NCI-H1694 treated with DMSO at 0.1 percent for 48 hours (cell line): ENCODE measurements at regions not wholly inside any gene's neighbourhood (a gene's known extent, or its start where the extent isn't known, plus 50 kb on each side); places are given as distances from the start of the nearest gene placed in this dataset.
"Not testable (repeated sequence)": the region's sequence is repeated elsewhere in the genome, so short reads cannot be mapped to it uniquely, and the experiment has no call there.

Experiments used
- DNase-seq: peaks from one replicate; lab custom pipeline; 2025; lab: John Stamatoyannopoulos, UW

DNA sequence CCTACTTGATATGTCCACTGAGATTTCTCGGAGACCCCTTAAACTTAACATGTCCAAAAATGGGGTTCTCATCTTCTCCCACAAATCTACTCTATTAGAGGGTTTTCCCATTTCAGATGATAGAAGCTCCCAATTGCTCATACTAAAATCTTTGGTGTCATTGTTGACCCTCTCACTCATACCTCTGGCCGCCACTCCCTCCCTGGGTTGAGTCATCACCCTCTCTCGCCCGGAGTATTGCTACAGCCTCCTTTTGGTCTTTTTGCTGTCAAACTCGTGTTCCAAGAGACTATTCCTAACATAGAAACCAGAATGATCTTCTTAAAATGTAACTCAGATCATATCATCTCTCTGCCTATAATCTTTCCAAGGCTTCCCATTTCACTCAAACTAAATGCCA is 91.0 kb upstream of the GNAQ start:
- DNase-seq, result no peak

DNA sequence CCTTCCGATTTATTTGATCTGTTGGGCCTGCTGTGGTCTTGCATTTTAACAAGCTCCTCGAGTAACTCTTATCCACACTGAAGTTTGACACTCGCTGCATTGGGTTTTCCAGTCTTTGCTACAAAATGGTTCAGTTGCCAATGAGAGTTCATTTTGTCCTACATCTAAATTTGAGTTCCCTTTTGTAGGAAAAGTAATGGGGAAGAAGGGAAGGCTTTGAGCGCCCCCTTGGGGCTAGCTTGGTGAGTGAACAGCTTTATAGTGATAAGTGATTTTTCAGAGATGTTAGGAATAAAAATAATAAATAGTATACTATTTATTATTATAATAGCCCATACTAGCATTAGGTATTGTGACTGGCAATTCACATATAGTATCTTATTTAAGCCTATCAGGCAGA is 89.9 kb upstream of the GNAQ start:
- DNase-seq, result peak; percentile 69

DNA sequence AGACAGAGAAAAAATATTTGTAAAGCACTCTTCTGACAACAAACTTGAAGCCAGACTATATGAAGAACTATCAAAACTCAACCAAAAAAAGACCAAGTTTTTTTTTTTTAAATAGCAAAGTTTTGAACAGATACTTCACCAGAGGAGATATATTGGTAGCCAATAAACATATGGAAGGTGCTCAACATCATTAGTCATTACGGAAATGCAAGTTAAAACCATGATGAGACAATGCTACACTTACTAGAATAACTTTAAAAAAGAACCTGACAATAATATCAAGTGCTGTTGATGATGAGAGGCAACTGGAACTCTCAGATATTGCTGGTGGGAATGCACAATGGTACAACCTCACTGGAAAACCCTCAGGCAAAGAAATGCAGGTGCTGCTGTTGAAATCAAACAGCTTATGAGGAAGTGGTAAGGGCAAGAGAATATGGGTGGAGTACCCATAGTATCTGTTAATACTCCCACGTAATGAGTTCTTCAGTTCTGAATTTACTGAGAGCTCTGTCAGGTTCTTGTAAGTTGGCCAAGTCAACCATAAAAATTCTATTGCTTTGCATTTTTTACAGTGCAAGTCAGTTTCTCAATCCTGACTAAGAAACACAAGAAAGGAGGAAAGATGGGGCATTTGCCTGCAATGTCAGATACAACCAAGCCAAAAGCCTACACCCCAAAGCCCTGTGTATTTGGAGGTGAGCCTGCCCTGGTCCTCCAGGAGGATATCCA is 87.3 kb upstream of the GNAQ start:
- no peak for DNase-seq

DNA sequence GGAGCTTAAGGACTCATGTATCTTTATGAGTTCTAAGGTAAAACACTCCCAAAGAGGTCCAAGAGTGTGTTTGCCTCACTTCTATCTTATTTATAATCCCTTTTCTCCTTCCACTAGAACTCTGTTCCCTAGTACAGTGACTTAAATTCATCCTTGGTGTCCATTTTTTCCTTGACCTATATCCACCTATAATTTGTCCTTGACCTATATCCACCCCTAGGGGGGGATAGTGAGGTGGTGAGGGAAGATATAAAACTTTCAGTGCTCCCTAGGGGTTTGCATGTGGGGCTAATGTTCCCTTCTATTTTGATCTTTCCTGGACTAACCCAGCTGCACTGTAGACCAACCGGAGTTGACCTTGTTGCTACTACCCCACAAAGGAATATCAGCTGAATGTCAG is 83.5 kb upstream of the GNAQ start:
- DNase-seq, result no peak

DNA sequence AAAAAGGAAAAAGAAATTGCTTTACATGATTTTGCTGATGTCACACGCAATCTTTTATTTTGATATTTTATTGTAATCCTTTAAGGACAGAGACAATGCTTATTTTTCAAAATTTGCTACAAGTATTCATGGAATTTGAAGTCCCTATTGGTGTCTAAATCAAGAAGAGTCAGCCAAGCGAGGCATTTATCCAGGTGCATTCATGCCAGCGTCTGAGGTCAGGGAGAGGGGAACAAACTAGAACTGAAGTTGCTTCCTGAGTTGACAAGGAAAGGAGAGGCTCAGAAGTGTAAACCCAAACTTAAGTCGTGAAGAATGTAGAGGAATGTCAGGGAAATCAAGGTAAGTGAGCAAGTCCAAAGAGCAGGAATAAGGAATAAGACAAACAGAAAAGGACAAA is 83.0 kb upstream of the GNAQ start:
- DNase-seq, result no peak

DNA sequence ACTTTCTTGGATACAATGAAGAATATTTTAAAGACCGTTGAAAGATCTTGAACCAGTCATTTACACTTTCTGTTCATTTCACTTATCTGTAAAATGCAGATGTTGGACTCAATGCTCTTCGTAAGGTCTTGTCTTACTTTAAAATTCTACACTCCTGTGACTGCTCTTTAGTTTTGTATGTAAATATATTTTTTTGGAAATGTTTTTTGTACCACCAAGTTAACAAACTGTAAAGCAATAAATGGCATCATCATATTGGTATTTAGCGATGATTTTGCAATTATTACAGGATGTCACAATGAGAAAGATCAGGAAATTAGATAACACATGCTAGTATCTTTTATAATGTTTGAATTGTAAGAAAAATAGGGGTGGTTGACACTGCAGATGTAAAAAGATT is 80.8 kb upstream of the GNAQ start:
- DNase-seq, result no peak

DNA sequence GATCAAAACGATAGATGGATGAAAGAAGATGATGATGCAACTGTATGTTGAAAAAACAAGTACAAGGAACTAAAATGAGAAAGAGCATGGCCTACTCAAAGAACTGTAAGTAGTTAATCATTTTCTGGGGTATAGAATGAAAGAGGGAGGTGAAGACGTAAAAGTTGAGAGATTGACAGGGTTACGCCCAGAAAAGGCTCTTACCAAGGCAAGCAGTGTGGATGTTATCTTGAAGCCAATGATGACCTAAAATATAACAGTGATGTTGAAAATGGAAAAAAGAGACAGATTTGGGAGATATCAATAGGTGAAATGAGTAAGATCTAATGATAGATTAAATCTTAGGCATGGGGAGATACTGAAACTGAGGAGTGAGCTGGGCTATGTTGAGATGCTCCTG is 80.4 kb upstream of the GNAQ start:
- no peak for DNase-seq

DNA sequence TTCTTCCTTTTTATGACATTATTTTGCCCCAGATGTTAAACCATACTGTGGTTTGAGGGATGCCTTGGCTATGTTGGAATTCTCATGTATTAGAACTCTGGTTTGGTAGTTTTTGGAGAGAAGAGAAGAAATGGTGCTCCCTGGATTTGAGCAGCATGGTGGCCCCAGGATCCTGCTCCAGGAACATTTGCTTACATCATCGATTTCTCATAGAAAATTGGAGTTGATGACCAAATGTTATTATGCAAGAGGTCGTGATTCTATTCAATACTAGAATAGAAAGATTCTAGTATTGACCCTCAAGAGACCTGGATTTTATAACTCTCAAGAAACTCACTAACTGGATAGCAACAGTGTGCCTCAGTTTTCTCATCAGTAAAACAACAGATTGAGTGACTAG is 77.5 kb upstream of the GNAQ start:
- DNase-seq, result no peak

DNA sequence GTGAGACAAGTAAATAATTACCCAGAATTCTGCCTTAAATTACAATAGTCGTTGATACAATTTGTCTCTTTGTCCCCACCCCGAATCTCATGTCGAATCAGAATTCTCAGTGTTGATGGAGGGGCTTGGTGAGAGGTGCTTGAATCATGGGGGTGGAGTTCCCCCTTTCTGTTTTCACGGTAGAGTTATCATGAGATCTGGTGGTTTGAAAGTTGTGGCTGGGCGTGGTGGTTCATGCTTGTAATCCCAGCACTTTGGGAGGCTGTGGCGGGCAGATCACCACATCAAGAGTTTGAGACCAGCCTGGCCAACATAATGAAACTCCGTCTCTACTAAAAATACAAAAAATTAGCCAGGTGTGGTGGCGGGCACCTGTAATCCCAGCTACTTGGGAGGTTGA is 75.0 kb upstream of the GNAQ start:
- DNase-seq, result not testable (repeated sequence)

DNA sequence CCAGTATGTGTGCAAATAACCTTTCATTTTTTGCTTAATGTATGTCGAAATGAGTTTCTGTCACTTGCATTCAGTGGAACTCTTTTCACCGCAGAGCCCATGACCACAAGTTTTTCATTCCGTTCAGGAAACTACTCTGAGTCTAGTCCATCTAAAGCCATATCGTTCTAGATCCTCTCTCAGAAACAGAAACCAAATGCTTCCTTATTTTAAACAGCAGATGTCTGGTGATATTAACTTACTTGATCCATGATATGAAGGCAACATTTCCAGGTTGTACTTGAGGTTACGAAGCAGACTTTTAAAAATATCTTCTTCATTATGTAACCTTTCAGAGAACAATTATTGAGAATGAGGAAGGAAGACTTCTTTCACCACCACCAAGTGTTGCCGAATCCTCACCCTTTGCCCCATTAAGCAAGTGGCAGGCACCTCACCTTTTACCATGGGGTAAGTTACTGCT is 72.4 kb upstream of the GNAQ start:
- DNase-seq, result peak; percentile 9

DNA sequence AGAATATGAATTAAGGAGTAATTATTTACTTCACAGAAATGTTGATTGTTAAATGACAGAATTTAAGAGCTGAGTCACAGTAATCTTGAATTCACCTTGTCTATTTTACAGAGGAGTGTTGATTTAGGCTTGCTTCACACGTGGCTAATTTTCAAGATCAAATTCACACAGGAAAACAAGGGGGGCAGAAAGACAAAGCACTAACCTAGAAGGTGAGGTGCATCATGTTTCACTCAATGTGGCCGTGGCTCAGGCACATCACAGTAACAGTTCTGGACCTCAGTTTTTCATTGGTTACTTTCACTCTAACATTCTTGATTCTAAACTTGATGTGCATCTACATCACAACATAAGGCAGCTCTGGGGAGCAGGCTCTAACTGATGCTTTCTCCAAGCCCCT is 69.6 kb upstream of the GNAQ start:
- DNase-seq, result no peak

DNA sequence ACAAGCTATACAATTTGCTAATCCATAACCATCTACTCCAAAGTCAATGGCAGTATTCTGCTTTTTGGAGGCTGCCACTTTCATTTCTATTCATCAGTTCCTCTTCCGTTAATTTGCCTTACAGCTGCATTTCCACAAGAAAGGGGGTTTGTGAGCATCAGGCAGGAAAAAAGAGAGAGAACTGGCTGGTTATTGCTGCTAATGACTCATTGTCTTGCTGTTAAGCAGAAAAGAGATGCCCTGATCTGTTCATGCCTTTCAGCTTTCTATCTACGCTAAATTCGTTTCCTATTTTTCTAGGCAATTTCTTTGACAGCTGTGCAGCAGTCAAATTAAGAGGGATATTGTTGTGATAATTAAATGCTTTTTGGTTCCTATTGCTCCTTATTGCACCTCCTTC is 65.9 kb upstream of the GNAQ start:
- no peak for DNase-seq

DNA sequence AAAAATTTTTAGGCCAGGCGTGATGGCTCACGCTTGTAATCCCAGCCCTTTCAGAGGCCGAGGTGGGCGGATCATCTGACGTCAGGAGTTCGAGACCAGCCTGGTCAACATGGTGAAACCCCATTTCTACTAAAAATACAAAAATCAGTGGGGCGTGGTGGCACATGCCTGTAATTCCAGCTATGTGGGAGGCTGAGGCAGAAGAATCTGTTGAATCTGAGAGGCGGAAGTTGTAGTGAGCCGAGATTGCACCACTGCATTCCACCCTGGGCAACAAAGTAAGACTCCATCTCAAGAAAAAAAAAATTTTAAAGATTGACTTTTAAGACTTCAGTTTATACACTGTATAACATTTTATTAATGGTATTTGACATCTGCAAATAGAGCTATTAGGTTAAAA is 60.1 kb upstream of the GNAQ start:
- DNase-seq, result no peak

DNA sequence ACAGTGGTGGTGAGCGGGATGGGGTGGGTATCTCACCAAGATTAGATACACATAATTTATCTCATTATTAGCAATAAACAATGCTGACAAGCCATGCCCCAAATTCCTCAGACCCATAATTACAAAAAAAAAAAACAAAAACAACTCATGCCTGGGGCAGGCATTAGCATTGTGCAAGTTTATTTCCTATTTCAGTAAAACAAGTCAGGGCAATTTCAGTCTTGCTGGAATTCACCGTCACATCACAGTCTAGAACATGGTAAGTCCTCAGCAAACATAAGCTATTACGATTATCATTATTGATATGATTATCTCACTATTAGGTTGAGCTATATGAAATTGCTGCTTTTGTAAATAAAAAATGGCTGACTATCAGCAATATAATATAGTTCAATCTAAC is 57.5 kb upstream of the GNAQ start:
- no peak for DNase-seq

DNA sequence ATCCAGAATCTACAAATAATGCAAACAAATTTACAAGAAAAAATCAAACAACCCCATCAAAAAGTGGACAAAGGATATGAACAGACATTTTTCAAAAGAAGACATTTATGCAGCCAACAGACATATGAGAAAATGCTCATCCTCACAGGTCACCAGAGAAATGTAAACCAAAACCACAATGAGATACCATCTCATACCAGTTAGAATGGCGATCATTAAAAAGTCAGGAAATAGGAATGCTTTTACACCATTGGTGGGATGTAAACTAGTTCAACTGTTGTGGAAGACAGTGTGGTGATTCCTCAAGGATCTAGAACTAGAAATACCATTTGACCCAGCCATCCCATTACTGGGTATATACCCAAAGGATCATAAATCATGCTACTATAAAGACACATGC is 56.6 kb upstream of the GNAQ start:
- DNase-seq, result not testable (repeated sequence)
